GM13977 (cell line): ENCODE measurements at regions not wholly inside any gene's neighbourhood (a gene's known extent, or its start where the extent isn't known, plus 50 kb on each side); places are given as distances from the start of the nearest gene placed in this dataset.
A peak's percentile ranks its signal among the peaks of the same experiment; 100 is the strongest.
"Not testable (repeated sequence)": the region's sequence is repeated elsewhere in the genome, so short reads cannot be mapped to it uniquely, and the experiment has no call there.

Experiments used
- DNase-seq: peaks from one replicate; pipeline ENCODE4 v3.0.0; 2012; ENCODE audit warnings: low spot score
- in situ Hi-C: fragments of 300-500 bp; cut with MboI; formaldehyde crosslinking; loops from one replicate; pipeline ENCODE4 v1.12.0; 2022; ENCODE audit warnings: low sequenced_read_pairs, low pct_unique_long_range_greater_than_20kb, mixed read lengths, inconsistent platforms; ENCODE audit not compliant: unreplicated experiment
- TF ChIP-seq, protein P1 (sequence below): IDR thresholded peaks from 2 replicates; pipeline ENCODE4 v1.5.1; 2012; ENCODE audit warnings: mild to moderate bottlenecking, control low read depth; ENCODE audit not compliant: insufficient read depth; ENCODE audit errors: extremely low read depth, missing control alignments

GRCh38 chr7:92904244-92905131 is 68.1 kb upstream of the CDK6 start:
- in situ Hi-C loops = no loop called here
- TF ChIP-seq, protein P1, sequence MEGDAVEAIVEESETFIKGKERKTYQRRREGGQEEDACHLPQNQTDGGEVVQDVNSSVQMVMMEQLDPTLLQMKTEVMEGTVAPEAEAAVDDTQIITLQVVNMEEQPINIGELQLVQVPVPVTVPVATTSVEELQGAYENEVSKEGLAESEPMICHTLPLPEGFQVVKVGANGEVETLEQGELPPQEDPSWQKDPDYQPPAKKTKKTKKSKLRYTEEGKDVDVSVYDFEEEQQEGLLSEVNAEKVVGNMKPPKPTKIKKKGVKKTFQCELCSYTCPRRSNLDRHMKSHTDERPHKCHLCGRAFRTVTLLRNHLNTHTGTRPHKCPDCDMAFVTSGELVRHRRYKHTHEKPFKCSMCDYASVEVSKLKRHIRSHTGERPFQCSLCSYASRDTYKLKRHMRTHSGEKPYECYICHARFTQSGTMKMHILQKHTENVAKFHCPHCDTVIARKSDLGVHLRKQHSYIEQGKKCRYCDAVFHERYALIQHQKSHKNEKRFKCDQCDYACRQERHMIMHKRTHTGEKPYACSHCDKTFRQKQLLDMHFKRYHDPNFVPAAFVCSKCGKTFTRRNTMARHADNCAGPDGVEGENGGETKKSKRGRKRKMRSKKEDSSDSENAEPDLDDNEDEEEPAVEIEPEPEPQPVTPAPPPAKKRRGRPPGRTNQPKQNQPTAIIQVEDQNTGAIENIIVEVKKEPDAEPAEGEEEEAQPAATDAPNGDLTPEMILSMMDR = no peak
- DNase-seq = peak; percentile 68

- in situ Hi-C loops = no loop called here
Measured at GRCh38 chr7:92898798-92899197, 62.4 kb upstream of the CDK6 start.

DNA sequence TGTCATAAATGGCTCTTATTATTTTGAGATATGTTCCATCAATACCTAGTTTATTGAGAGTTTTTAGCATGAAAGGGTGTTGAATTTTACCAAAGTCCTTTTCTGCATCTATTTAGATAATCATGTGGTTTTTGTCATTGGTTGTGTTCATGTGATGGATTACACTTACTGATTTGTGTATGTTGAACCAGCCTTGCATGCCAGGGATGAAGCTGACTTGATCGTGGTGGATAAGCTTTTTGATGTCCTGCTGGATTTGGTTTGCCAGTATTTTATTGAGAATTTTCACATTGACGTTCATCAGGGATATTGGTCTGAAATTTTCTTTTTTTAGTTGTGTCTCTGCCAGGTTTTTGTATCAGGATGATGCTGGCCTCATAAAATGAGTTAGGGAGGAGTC is 58.5 kb upstream of the CDK6 start:
- in situ Hi-C loops, DNase-seq: not testable (repeated sequence)

More at GRCh38 chr7:92898798-92899197, 62.4 kb upstream of the CDK6 start:
- TF ChIP-seq, protein P1 = no peak
- no peak for DNase-seq

DNA sequence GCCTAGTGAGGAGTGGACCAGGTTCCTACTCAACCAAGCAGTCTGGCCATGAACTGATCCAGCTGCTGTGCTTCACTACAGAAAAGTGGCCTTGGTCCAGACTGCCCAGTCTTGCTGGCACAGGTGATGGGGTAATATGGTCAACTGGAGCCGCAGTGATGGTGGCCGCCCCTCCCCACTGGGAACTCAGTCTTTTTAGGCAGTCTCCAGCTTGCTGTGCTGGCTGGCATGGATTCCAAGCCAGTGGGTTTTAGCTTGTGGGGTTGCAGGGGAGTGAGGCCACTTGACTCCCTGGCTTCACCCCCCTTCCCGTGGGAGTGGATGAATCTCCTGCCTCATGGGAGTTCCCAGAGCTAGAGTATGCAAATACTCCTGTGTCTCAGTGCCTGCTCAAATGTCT is 52.7 kb upstream of the CDK6 start:
- no peak for DNase-seq
- TF ChIP-seq, protein P1 = no peak
- in situ Hi-C loops = no loop called here
